AG08395 (cell line): ENCODE measurements at regions not wholly inside any gene's neighbourhood (a gene's known extent, or its start where the extent isn't known, plus 50 kb on each side); places are given as distances from the start of the nearest gene placed in this dataset.

Source experiments
- DNase-seq: peaks from one replicate; pipeline ENCODE4 v3.0.0; 2012; ENCODE audit warnings: mixed read lengths, low spot score

- no peak for DNase-seq
Measured at GRCh38 chr2:56444339-56444738, 260.5 kb downstream of the CCDC85A start.

DNA sequence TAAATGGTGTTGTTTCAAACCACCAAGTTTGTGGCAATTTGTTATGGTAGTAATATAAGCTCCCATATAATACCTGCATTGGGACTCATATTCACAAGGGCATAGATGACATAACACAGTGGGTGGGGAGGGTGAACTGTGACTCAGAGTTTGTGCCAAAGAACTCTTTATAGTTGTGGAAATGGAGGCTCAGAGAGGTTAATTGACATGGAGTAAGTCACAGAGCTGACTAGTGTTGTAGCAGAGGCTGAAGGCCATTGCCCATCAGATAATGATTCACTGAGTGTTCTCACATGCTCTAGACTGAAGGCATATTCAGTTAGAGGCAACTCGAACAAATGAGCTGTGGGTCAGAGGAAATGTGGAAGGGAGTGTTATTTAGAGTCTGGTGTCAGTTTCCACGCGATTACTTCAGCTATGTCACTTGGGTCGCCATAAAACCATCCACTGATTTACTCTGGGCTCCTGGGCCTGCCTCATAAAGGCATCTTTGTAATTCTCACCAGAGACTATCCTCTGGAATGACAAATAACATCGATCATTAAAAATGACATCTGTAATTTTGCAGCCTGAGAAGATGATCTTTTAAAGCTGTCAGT is 264.7 kb downstream of the CCDC85A start:
- DNase-seq, result no peak

DNA sequence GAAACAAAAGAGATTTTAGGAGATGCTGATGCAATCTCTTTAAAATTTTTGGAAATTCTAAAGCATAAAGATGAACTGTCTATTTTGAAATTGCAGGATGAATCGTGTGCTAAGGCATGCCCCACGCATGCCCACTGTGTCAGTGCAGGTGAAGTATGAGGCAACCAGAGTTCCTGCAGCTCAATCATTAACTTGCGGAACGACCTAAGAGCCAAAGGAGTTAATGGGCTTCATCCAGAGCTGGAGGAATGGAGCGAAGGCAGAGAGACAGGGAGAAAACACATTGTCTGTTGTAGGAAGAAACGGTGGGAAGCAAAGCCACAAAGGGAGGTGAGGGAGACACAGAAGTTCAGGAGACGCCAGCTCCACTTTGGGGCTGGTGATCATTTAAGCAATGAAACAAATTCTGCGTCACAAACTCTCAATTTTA is 265.2 kb downstream of the CCDC85A start:
- DNase-seq, result no peak

DNA sequence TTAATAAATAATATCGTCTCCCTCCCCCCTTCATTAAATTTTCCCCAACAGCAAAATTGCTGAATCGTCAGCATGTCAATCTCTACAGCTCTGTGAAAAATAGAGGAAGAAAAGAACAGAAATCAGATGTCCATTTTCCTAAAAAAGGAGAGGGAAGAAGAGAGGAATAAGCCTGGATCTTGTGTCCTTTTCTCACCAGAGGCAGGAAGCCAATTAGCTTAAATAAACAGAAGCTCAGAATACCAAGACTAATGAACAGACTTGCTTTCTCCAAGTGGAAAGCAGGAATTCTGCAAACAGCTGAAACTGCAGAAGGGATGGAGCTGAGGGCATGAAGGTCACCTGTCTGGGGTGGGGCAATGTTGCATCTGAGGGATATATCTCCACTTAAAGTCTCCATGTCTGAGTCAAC is 265.7 kb downstream of the CCDC85A start:
- no peak for DNase-seq

GRCh38 chr2:56450047-56450446 is 266.3 kb downstream of the CCDC85A start:
- no peak for DNase-seq

DNA sequence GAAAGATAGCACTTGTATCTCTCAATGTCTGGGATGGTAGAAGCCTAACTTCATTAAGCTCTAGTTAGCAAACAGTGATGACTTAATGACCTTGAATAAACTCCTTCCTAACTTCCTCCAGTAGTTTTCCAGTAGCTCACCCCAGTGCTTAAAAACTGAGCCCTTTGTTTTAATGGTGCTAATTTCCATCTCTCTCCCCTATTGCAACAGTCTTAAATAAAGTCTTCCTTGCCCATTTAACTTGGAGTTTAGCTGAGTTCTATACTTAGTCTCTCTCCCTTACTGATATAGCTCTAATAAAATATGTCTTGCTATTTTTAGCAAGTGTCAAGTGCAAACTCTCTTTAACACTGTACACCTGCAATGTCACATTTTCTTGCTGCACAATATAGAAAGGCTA is 267.0 kb downstream of the CCDC85A start:
- DNase-seq, result no peak

GRCh38 chr2:56455642-56456041 is 271.9 kb downstream of the CCDC85A start:
- DNase-seq, result no peak

- DNase-seq, result no peak
Measured at GRCh38 chr2:56456791-56457190, 273.0 kb downstream of the CCDC85A start.

- no peak for DNase-seq
Measured at GRCh38 chr2:56460508-56460907, 276.7 kb downstream of the CCDC85A start.

GRCh38 chr2:56464066-56464465 is 280.3 kb downstream of the CCDC85A start:
- DNase-seq, result no peak

DNA sequence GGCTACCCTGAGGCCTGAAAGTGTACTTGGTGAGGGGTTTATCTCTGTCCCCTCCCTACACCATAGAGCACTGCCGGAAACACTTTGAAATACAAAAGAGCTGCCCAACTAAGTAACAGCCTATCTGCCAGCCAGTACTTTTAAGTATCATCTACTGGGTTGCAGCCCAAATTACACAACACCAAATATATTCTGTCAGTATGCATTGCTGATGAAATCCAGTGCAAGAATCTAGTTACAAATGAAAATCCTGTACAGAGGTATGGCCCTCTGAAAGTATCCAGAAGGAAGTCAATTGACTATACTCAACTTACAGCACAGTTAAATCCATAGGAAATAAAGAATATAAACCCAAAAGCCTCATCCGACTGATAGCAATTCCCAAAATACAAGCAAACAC is 280.8 kb downstream of the CCDC85A start:
- no peak for DNase-seq

GRCh38 chr2:56465491-56465890 is 281.7 kb downstream of the CCDC85A start:
- no peak for DNase-seq

- no peak for DNase-seq
Measured at GRCh38 chr2:56473524-56473923, 289.7 kb downstream of the CCDC85A start.

DNA sequence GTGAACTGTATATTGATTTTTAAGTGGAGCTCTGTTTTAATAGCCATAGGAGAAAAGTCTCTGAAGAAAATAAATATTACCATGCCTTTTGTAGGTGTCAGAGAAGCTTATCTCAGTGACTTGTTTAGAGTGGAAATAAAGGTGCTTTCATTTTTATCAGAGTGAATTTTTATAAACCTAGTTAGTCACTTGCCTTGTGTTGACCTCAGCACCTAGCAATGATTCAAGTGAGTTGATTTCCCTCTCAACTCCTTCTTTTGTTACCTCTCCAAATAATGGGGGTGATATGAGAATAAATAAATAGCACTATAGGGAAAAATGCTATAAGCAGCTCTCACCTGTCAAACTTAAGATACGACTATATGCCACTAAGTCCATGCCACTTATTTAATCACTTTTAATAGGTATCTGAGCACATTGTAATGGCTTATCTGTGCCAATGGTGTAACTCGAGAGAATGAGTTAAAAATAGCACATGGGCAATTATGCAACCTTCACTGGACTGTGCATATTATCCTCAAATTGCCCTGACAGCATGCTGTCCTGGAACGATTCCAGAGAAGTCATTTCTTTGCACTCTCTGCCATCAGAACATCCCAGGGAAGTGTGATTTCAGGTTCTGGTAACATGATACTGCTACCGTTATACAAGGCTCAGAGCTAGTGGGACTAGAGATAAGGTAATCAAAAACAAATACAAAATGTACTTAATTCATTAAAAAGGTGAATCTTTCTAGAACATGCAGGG is 290.8 kb downstream of the CCDC85A start:
- DNase-seq, result peak; percentile 35

- no peak for DNase-seq
Measured at GRCh38 chr2:56475191-56475590, 291.4 kb downstream of the CCDC85A start.

- DNase-seq, result no peak
Measured at GRCh38 chr2:56476509-56477071, 292.8 kb downstream of the CCDC85A start.

GRCh38 chr2:56478027-56478426 is 294.2 kb downstream of the CCDC85A start:
- no peak for DNase-seq

GRCh38 chr2:56483081-56483480 is 299.3 kb downstream of the CCDC85A start:
- DNase-seq, result peak; percentile 4

DNA sequence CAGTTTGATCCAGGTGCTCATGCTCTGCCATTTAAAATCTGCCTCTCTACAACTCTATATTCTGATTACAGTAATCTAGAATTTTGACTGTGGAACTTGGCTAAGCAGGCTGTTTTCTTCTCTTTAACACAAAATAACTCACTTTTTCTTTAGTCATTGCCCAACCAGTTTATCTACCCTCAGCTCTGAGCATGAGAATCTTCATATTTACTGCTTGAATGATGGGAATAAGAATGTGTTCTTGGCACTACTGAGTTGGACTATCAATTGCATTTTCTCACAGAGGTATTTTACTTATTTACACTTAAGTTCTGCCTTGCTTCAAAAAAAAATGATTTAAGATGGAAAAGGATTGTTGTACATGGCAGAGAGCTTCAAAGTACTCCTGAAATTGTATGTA is 301.1 kb downstream of the CCDC85A start:
- no peak for DNase-seq

DNA sequence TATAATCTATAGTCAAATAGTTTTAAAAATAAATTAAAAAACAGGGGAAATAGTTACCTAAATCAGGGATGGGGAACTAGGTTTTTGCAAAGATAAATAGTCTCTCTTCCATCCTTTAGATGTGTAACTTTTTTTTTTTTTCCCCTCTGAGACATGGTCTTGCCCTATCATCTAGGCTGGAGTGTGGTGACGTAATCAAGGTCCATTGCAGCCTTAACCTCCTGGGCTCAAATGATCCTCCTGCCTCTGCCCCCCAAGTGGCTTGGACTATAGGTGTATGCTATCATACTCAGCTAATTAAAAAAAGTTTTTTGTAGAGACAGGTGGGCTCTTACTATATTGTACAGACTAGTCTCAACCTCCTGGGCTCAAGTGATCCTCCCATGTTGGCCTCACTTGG is 316.5 kb downstream of the CCDC85A start:
- DNase-seq, result no peak

DNA sequence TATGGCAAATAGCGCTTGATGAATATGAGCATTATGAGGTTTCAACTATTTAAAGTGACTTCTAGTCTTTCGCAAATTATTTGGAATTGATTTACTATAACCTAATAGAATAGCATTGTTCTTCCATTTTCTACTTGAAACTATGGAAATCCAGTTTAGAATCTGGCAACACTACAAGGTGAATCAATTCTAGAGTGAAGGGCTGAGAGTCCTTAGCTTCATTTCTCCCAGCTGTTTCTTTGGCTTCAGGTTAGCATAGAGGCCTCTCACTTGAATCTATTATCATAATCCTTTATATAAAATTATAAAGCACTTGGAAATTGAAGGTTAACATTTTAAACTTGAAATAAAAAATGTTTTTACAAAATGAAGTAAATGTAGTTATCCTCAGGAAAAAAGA is 318.8 kb downstream of the CCDC85A start:
- no peak for DNase-seq

DNA sequence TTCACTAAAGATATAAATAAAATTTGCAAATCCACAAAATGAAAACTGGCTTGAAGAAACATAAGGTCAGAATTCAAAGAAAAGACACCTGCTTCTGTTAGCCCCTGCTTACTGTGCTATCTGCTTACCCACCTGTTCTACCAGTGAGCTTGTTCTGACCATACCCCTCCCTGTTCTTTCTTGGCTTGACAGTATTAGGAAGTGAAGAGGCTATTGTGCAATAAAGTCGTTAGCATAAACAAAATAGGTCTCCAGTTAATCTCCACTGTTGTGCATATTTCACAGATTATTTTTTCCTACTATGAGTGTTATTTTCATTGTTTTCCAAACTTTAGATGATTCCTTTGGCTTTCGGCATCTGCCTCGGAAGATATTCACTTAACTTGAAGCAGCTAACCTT is 322.1 kb downstream of the CCDC85A start:
- DNase-seq, result no peak

DNA sequence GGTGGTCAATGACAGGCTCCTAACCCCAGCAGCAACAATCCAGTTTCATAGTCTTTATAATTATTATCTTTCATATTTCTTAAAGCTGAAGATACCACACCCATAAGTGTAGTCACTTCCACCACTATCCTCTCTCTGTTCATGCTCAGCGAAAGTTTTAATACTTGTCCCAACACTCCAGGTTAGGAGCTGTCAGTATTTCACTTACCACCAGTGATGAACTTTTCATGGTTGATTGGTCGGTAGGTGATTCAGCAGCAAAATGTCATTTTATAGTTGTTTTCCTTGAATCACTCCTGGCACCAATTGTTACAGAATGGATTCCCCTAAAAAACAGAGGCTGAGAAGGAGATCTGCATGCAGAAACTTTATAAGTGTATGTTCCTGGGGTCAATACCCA is 324.9 kb downstream of the CCDC85A start:
- DNase-seq, result no peak

DNA sequence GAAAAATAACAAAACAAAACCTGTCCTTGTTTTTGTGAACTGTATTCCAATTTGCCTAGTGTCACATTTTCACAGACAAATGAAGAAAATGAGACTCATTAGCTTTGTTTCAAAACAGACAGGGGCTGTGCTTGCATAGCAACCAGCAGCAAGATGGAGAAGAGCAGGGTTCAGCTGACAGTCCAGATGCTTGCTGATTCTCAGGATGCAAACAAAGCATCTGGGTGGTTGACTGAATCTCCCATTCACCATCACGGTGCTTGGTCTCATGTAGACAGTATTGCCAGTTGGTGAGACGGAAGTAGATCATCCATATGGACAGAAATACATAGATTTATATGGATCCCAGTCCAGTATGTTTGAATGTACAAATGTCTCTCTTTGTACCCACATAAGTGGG is 326.8 kb downstream of the CCDC85A start:
- DNase-seq, result no peak
